ENCODE measurements at regions not wholly inside any gene's neighbourhood (a gene's known extent, or its start where the extent isn't known, plus 50 kb on each side); places are given as distances from the start of the nearest gene placed in this dataset.
A peak's percentile ranks its signal among the peaks of the same experiment; 100 is the strongest.

DNA sequence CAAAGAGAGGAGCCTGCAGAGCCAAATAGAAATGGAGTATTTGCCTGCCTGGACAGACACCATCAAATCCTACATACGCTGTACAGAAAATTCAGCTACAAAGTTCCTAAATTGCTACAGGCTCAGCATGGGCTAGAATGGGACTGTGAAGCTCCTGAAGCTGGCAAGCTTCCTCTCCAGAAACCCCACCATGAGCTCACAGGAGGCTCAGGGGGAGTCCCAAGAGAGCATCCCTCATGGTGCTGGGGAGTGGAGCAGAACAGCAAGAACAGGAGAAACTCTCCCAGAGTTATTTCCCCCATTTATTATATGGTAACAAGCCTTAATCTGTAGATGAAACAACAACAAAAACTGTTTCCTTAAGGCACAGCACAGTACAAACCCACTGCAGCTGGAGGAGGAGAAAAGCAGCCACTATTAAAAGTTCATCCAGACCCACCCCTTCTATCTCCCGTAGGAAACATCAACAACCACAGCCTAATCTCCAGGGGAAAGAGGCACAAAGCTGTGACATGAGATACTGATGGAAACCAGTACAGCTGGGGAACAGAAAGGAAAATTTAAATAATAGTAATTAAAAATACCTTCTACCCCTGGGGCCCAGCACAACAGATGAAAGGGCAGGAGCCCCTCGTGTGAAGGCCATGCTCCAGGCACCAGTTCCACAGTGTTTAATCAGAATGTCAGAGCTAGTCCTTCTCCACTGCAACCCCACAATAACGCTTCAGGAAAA is 548.5 kb downstream of the MTRR start:
- Mint-ChIP-seq H3K27ac (no peak overlapping the region), H3K9me3 (peaks cover 9% of the 10 kb centered on the region), H3K4me3 (no peak overlapping the region), H3K27me3 (peaks cover 4% of the 10 kb centered on the region), H3K36me3 (ENCODE audit: low read depth) (no peaks in the 10 kb centered on the region), H3K4me1 (no peaks in the 10 kb centered on the region)
- no peak for ATAC-seq (replicated peaks)

GRCh38 chr5:8418049-8418426 is 549.1 kb downstream of the MTRR start:
- H3K27ac Mint-ChIP-seq = no peak overlapping the region
- ATAC-seq (replicated peaks) = no peak
- peaks cover 4% of the 10 kb centered on the region for H3K27me3 Mint-ChIP-seq
- peaks cover 9% of the 10 kb centered on the region for H3K9me3 Mint-ChIP-seq
- H3K4me3 Mint-ChIP-seq = no peak overlapping the region
- no peaks in the 10 kb centered on the region for H3K4me1 Mint-ChIP-seq
- no peaks in the 10 kb centered on the region for H3K36me3 Mint-ChIP-seq (ENCODE audit: low read depth)

DNA sequence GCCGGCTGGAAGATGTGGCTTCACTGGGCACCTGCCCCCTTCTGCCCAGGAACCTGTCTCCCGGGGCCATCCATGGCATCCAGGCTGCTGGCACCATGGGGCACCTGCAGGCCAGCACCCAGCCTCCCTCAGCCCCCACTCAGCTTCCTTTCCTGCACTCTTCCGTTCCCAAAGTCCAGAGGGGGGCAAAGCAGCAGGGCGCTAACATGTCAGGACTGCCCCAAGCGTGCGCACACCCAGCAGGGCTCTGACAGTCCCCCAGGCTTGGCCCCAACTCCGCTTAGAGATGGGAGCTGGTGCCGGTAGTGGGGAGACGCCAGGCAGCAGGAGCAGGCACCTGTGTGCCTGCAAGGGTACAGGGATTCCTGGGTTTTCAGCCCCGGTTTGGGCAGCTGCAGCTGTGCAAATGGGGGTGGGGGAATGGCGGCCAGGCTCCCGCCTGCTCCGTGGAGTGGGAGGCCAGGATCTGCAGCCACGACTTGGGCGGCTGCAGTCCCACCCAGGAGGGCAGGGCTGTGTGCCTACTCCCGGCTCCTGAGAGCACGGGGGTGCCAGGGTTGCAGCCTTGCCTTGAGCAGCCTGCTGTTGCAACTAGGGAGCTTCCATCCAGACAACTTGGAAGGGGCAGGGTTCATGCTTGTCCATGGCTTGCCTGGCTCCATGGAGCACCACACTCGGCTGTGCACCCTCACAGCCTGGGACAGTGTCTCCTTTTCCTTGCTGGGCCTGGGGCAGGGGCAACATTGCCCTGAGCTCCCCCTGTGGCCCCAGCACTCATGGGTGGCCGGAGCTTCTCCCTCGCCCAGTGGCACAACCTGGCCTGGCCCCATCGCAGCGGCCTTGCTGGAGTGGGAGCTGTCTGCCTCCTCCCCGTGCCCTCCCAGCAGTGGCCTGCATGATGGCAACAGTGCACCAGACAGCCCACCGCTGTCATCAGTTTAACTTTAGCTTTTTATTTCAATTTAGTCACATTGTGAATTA is 561.1 kb downstream of the MTRR start:
- Mint-ChIP-seq H3K4me3 (no peak overlapping the region), H3K27me3 (no peaks in the 10 kb centered on the region), H3K27ac (no peak overlapping the region), H3K9me3 (peaks cover 4% of the 10 kb centered on the region), H3K4me1 (no peaks in the 10 kb centered on the region), H3K36me3 (ENCODE audit: low read depth) (no peaks in the 10 kb centered on the region)
- ATAC-seq (replicated peaks) = no peak

DNA sequence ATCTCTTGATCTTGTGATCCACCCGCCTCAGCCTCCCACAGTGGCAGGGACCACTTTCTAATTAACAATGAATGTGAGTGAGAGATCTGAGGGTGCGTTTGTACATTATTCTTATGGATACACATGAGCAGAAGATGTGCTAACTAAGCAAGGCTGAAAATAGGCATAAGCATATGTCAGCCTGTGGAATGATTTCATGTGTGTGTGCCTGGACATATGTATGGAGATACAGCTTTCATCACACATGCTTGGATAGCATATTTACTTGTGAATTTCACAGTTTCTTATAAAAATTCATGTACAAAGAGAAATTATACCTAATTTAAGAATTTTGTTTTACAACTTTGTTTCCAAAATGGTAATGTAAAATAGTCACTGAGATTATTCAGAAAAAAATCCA is 565.6 kb downstream of the MTRR start:
- Mint-ChIP-seq H3K4me3 (no peak overlapping the region), H3K27me3 (no peaks in the 10 kb centered on the region), H3K4me1 (no peaks in the 10 kb centered on the region), H3K27ac (no peak overlapping the region), H3K36me3 (ENCODE audit: low read depth) (no peaks in the 10 kb centered on the region), H3K9me3 (no peaks in the 10 kb centered on the region)
- no peak for ATAC-seq (replicated peaks)

DNA sequence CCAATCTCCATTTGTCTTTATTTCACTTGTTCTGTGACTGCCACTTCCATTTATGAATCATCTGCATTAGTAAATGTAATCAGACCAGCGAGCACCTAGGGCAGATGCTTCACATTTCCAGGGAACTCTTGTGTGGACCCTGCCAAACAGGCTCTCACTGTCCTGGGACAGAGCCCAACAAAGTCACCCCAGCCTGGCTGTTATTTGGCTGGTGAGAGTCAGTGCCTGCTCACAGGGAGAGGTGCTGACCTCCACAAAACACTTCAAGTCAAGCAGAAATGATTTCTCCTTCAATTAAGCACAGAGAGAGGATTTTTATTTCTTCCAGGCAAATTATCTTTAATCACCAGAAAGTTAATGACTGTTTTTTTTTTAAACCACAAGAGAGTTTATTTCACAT is 568.0 kb downstream of the MTRR start:
- no peak overlapping the region for H3K4me3 Mint-ChIP-seq
- H3K27me3 Mint-ChIP-seq = no peaks in the 10 kb centered on the region
- H3K4me1 Mint-ChIP-seq = no peaks in the 10 kb centered on the region
- no peak overlapping the region for H3K27ac Mint-ChIP-seq
- ATAC-seq (replicated peaks) = no peak
- H3K36me3 Mint-ChIP-seq (ENCODE audit: low read depth) = no peaks in the 10 kb centered on the region
- no peaks in the 10 kb centered on the region for H3K9me3 Mint-ChIP-seq

DNA sequence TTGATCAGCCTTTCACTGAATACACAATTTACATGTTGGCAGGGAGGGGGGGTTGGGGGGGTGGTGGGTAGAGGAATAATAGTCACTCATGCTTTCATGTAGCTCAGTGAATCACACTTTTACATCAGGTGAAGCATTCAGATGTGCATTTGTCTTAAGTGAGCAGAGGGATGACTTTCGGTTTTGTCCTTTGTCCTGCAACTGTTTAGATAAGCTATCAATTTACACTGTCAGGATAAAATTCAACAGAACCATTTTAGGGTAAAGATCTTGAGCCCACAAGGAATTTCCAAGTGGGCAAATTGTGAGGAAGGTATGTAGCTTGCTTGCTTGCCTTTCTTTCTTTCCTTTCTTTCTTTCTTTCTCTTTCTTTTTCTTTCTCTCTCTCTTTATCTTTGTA is 576.2 kb downstream of the MTRR start:
- Mint-ChIP-seq H3K4me3 (no peak overlapping the region), H3K4me1 (no peaks in the 10 kb centered on the region), H3K36me3 (ENCODE audit: low read depth) (no peaks in the 10 kb centered on the region), H3K27me3 (no peaks in the 10 kb centered on the region), H3K27ac (no peak overlapping the region), H3K9me3 (peaks cover 6% of the 10 kb centered on the region)
- no peak for ATAC-seq (replicated peaks)

- H3K4me3 Mint-ChIP-seq = no peak overlapping the region
- no peaks in the 10 kb centered on the region for H3K4me1 Mint-ChIP-seq
- no peaks in the 10 kb centered on the region for H3K36me3 Mint-ChIP-seq (ENCODE audit: low read depth)
- no peak for ATAC-seq (replicated peaks)
- no peaks in the 10 kb centered on the region for H3K27me3 Mint-ChIP-seq
- H3K27ac Mint-ChIP-seq = no peak overlapping the region
- peaks cover 6% of the 10 kb centered on the region for H3K9me3 Mint-ChIP-seq
Observed at GRCh38 chr5:8446179-8446578, 577.2 kb downstream of the MTRR start.

GRCh38 chr5:8456846-8457186 is 587.9 kb downstream of the MTRR start:
- Mint-ChIP-seq H3K36me3 (ENCODE audit: low read depth) (peaks cover 33% of the 10 kb centered on the region), H3K27ac (peak overlapping the region; percentile 91), H3K9me3 (no peaks in the 10 kb centered on the region), H3K27me3 (no peaks in the 10 kb centered on the region), H3K4me3 (peak overlapping the region; percentile 90), H3K4me1 (peaks cover 4% of the 10 kb centered on the region)
- ATAC-seq (replicated peaks) = no peak

DNA sequence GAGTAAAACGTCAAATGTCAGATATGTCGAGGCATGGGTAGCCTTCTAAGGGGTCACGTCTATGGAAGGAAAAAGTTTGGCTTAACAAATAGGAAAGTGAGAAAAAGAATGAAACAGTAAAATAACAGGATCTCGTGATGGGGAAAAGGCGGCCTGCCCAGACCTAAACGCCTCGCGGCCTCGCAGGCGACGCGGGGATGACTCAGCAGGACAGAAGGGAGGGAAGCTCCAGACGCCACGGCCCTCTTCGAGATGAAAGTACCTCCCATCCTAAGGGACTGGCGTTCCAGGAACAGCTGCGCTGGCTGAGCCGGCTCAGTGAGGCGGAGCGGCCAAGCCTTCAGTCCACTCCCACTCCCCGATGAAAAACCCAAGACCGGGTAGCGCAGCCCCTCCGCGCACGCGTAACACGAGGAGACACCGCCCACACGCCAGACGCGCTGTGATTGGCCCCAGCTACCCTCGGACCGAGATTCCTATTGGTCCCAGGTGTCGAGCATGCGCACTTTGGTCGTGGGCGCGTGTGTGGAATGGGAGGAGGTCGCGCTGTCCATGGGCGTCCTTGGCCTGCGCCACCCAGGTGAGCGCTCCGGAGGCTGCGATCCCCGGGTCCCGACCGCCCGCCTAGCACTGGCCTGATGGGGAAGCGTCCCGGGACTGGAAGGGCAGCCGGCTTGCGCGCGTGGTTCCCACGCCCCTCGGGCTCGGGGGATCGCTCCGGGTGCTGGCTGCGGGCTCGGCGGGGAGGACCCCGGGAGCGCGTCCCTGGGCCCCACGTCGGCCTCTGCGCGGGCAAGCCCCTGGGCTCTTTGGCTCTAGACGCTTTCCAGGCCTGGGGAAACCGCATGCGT is 588.5 kb downstream of the MTRR start:
- ATAC-seq (replicated peaks) = peak; percentile 95
- Mint-ChIP-seq H3K36me3 (ENCODE audit: low read depth) (peaks cover 39% of the 10 kb centered on the region), H3K27ac (peak overlapping the region; percentile 91), H3K4me1 (peaks cover 4% of the 10 kb centered on the region), H3K9me3 (no peaks in the 10 kb centered on the region), H3K4me3 (peak overlapping the region; percentile 90), H3K27me3 (no peaks in the 10 kb centered on the region)

- Mint-ChIP-seq H3K4me3 (peak overlapping the region; percentile 90), H3K4me1 (peaks cover 4% of the 10 kb centered on the region), H3K27me3 (no peaks in the 10 kb centered on the region), H3K36me3 (ENCODE audit: low read depth) (peaks cover 40% of the 10 kb centered on the region), H3K27ac (peak overlapping the region; percentile 91), H3K9me3 (no peaks in the 10 kb centered on the region)
- ATAC-seq (replicated peaks) = peak; percentile 2
Observed at GRCh38 chr5:8458038-8458383, 589.1 kb downstream of the MTRR start.

DNA sequence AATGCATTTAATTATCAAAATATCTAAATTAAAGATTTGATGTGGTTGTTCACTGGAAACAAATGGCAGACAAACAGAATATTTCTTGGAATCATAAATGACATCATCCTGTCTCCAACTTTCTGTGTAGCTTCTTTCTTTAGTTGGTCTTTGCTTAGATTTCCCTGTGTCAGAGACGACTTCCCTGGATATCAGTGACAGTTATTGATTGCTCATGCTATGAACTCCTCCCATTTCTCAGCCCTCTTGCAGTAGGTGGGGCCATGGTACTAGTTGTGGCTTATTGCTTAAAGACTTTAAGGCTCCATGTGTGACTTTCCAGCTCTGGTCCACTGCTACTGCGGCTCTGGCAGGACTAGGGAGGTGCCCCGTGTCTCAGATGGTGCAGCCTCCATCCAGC is 592.6 kb downstream of the MTRR start:
- no peak overlapping the region for H3K4me3 Mint-ChIP-seq
- no peak overlapping the region for H3K27ac Mint-ChIP-seq
- no peak for ATAC-seq (replicated peaks)
- peaks cover 4% of the 10 kb centered on the region for H3K4me1 Mint-ChIP-seq
- no peaks in the 10 kb centered on the region for H3K27me3 Mint-ChIP-seq
- H3K9me3 Mint-ChIP-seq = no peaks in the 10 kb centered on the region
- H3K36me3 Mint-ChIP-seq (ENCODE audit: low read depth) = peaks cover 40% of the 10 kb centered on the region

DNA sequence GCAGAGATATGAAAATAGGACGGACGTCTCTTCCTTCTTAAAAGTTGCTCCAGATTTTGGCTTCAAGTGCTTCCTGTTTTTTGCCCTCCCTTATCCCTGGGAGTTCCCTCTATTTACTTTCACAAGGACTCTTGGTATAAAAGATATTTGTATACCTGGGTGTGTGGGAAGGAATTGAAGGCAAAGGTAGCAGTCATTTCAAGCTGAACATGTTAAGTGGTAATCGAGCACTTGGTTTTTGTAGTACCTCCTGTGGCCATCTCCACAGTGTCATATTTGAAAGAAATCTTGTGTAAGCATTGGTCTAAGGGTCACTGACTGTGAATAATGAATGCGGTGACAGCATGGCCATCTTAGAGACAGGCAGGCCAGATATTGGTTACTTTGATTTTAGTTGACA is 593.6 kb downstream of the MTRR start:
- no peaks in the 10 kb centered on the region for H3K27me3 Mint-ChIP-seq
- no peak for ATAC-seq (replicated peaks)
- no peak overlapping the region for H3K4me3 Mint-ChIP-seq
- no peaks in the 10 kb centered on the region for H3K9me3 Mint-ChIP-seq
- H3K27ac Mint-ChIP-seq = no peak overlapping the region
- peaks cover 33% of the 10 kb centered on the region for H3K36me3 Mint-ChIP-seq (ENCODE audit: low read depth)
- H3K4me1 Mint-ChIP-seq = peaks cover 4% of the 10 kb centered on the region

- Mint-ChIP-seq H3K4me3 (no peak overlapping the region), H3K27ac (no peak overlapping the region), H3K27me3 (no peaks in the 10 kb centered on the region), H3K36me3 (ENCODE audit: low read depth) (no peaks in the 10 kb centered on the region), H3K4me1 (no peaks in the 10 kb centered on the region), H3K9me3 (peaks cover 15% of the 10 kb centered on the region)
- ATAC-seq (replicated peaks) = no peak
Observed at GRCh38 chr5:8470489-8470888, 601.5 kb downstream of the MTRR start.

- H3K27ac Mint-ChIP-seq = no peak overlapping the region
- no peak for ATAC-seq (replicated peaks)
- H3K4me1 Mint-ChIP-seq = no peaks in the 10 kb centered on the region
- no peaks in the 10 kb centered on the region for H3K27me3 Mint-ChIP-seq
- no peak overlapping the region for H3K4me3 Mint-ChIP-seq
- peaks cover 15% of the 10 kb centered on the region for H3K9me3 Mint-ChIP-seq
- H3K36me3 Mint-ChIP-seq (ENCODE audit: low read depth) = no peaks in the 10 kb centered on the region
Observed at GRCh38 chr5:8471581-8471980, 602.6 kb downstream of the MTRR start.
